ENCODE measurements at regions not wholly inside any gene's neighbourhood (a gene's known extent, or its start where the extent isn't known, plus 50 kb on each side); places are given as distances from the start of the nearest gene placed in this dataset.

GRCh38 chr16:8146256-8147012 is 443.9 kb downstream of the TMEM114 start:
- TF ChIP-seq CTCF (IDR thresholded peaks at IDR 0.05 in 2 of 3, conservative IDR thresholded peaks at IDR 0.05 in 1 of 3; ENCODE audit: borderline replicate concordance in 1 of 3, insufficient read depth in 1 of 3, low read depth in 2 of 3, low read length in 2 of 3), result no peak
- TF ChIP-seq RAD21 (IDR thresholded peaks at IDR 0.05; ENCODE audit: low read depth), result no peak
- TF ChIP-seq POLR2A (IDR thresholded peaks at IDR 0.05; ENCODE audit: borderline replicate concordance, extremely low read depth, insufficient read depth, insufficient read length), result no peak
- no peak for TF ChIP-seq SRF (IDR thresholded peaks at IDR 0.05; ENCODE audit: low read depth)
- no peak for TF ChIP-seq ZFX (IDR thresholded peaks at IDR 0.05)
- no peak for TF ChIP-seq EZH2 (IDR thresholded peaks at IDR 0.05)
- no peak for TF ChIP-seq MAX (IDR thresholded peaks at IDR 0.05)
- TF ChIP-seq POLR2AphosphoS5 (IDR thresholded peaks at IDR 0.05; ENCODE audit: low read depth, low read length), result no peak
- TF ChIP-seq CEBPB (IDR thresholded peaks at IDR 0.05; ENCODE audit: low read depth), result no peak
- TF ChIP-seq TCF7L2 (IDR thresholded peaks at IDR 0.05; ENCODE audit: borderline replicate concordance, extremely low read depth, insufficient read depth, insufficient read length), result no peak
- TF ChIP-seq ATF3 (IDR thresholded peaks at IDR 0.05), result no peak
- TF ChIP-seq ZNF274 (IDR thresholded peaks at IDR 0.05; ENCODE audit: low read depth, low read length), result no peak
- TF ChIP-seq YY1 (IDR thresholded peaks at IDR 0.05; ENCODE audit: extremely low read depth, insufficient replicate concordance, low read depth, low read length), result no peak
- no peak for TF ChIP-seq JUND (IDR thresholded peaks at IDR 0.05)

Measured in HCT116 (cell line).